Activated CD8-positive, alpha-beta memory T cell treated with anti-CD3 and anti-CD28 coated beads, Interleukin-2, amount 50 U/mL, for 24 hours (primary cell): ENCODE measurements at regions not wholly inside any gene's neighbourhood (a gene's known extent, or its start where the extent isn't known, plus 50 kb on each side); places are given as distances from the start of the nearest gene placed in this dataset.

ENCODE experiments used
- DNase-seq: peaks from one replicate; pipeline ENCODE4 v3.0.0-alpha.2; 2020; ENCODE audit errors: extremely low read depth

DNA sequence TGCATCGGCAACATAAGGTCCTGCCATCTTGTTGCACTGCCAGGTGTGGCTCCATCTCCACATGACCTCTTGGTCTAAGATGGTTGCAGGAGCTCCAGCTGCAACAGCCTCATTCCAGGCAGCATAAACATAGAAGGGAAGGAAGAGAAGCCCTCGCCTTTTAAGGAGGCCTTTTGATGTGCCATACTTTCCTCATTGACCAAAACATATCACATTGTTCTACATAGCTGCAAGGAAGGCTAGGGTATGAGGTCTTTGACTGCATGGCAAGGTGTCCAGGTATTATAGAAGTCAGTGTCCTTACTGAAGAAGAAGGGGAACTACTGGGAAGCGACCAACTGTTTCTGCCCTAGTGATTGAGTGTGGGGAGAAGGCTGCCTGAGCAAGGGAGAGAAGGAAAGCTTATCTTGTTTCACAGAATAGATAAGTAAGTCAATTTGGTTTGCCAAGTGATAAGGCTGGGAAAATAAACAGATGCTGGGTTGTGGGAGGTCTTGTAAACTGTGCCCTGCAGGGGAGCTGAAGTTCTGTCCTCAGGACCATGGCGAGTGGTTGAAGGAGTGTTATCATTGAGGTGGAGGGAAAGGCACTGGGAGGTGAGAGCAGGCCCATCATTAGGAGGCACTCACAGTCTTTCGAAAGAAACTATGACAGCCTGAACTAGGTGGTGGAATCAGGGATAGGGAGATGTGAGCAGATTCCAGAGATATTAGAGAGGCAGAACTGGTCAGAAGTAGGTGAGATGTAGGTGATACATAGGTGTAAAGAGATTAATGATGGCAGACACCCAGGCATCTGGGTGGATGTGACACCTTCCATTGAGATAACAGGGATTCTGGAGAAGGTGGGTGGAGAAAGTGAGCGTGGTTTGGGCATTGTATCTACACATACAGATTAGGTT is 93.8 kb upstream of the IGF1R start:
- no peak for DNase-seq

DNA sequence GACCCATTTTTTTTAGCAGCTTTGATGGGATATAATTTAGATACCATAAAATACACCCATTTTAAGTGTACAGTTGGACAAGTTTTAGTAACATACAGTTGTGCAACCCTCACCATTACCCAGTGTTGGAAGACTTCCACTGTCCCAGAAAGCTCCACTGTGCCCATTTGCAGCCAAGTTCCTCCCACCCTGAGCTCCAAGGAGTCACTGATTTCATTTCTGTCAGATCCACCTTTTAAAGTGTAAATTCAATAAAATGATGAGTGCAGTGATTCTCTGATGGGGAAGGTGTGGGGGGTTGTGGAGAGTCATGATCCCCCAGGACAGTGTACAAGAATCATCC is 93.2 kb upstream of the IGF1R start:
- DNase-seq, result no peak

DNA sequence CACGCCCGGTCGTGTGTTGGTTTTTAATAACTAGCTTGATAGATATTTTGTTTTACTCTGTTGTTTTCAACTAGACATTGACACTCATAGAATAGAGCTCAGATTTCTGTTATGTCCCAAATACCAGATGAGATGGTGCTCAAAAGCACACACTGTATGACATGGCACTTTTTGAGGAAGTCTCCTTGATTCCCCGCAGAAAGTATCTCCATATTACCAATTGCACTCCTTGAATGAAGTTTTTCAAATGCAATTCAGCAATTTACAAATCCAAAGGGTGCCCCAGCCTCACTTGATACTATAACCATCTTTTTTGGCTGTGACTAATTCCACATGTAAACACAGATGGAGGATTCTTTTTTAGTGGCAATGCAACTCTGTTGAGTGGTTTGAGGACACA is 92.0 kb upstream of the IGF1R start:
- DNase-seq, result no peak

GRCh38 chr15:98560338-98560737 is 88.0 kb upstream of the IGF1R start:
- DNase-seq, result no peak

DNA sequence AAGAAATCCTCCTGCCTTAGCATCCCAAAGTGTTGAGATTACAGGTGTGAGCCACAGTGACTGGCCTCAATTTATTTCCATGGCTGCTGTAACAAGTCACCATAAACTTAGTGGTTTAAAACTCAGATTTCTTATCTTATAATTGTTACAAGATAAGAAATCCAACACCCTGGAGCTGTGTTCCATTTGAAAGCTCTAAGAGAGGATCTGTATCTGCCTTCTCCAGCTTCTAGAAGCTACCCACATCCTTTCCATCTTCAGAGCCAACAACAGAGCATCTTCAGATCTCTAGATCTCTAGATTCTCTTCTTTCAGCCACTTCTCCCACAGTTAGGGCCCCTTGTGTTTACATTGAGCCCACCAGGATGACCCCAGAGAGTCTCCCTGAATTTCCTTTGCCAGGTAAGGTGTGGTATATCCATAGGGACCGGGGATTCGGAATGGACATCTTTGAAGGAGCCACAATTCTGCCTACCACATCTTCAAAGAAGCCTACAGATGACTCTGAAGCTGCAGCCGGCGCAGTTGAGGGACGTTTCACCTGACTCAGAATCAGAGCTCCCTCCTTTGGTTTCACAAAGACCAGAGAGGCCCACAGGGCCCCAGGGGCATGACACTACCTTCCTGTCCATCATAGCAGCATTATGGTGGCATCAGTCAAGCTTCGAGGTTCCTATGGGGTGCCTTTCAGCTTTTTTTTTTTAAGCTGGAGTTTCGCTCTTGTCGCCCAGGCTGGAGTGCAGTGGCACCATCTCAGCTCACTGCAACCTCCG is 87.0 kb upstream of the IGF1R start:
- DNase-seq, result no peak

DNA sequence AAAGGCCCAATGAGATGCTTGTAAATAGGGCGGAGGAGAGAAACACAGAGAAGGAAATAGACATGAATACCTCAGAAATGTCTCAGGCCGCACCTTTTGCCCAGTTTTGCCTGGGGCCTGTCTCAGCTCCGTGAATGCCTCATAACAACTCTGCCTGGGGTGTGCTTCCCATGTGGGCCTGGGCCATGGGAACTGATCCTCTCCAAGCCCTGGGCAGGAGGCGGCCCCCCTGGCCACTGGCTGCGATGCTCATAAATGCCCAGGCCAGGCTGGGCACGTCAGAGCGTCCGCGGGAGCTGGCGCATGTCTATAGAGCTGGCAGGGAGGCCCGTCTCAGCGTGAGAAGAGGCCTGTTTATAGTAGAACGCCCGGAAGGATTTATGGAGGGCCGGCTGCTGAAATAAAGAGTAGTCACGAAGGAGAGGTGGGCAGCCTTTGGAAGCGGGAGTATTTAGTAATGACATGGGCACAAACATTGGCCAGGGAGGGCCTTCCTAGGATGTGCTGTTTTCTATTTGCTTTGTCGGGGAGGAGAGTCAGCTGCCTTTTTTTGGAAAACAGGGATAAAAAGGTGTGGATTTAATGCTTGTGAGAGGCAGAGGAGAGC is 85.9 kb upstream of the IGF1R start:
- DNase-seq, result no peak

DNA sequence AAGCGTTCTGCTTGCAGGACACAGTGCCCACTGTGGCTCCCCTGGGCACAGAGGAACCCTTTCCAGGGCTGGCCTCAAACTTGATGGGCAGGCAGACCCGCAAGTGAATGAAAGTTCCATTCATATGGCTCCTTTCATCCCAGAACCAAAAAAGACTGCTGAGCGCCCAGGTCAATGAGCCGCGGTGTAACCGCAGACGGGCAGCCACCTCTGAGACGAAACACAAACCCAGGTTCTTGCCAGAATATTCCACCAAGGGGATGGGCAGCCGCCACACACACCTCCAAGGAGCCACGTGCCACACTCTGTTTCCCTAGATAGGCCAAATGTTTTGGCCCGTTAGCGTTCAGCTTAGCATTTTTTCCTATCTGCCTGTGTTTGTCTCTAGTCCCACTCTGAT is 82.8 kb upstream of the IGF1R start:
- no peak for DNase-seq

DNA sequence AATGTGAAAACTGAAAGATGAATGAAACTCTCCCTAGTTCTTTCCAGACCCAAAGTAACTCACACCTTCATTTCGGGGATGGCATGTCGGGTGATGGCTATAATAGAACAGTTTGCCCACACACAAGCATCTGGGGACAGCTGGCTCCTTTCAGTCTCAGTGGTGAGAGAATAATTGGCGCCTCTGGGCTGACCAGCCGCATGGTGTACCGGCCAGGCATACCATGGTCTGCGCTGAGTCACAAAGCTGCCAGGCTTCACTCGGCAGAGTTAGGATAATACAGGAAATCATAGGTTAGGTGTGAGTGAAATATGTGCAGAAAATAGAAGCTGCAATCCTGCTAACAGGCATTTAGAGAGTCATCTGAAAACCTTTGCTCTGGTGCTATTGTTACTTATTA is 80.4 kb upstream of the IGF1R start:
- DNase-seq, result no peak

DNA sequence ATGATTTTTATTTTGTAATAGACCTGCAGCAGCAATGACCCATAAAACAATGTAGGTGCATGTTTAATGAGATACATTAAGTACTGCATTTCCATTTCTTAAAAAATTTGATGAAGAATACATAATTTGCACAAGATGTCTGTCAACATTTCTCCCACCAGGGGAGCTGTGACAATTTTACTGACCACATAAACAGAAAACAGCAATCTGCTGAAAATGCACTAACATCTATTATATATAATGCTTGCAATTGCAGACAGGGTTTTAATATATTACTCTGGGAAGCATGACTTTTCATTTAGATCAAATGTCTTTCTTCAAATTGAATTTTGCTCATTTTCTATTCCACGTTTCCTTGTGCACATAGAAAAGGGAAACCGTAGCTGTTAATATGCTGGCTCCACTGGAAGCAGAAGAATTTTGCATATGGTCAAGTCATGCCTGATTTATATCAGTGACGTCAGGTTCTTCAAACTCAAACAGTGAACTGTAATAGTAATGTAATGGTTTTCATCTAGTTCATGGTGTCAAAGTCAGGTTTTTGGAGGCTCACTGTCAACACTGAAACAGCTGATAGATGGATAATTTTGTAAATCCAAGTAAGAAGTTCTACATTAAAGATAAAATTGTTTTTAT is 79.8 kb upstream of the IGF1R start:
- no peak for DNase-seq

DNA sequence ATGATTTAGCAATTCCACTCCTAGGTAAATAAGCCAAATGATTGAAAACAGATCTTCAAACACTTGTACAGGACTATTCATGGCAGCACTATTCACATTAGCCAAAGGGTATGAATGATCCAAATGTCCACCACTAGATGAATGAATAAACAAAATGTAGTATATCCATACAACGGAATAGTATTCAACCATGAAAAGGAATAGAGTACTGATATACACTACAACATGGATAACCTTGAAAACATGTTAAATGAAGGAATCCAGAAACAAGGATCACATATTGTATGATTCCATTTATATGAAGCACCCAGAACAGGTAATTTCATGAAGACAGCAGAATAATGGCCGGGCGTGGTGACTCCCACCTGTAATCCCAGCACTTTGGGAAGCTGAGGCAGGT is 78.2 kb upstream of the IGF1R start:
- no peak for DNase-seq

GRCh38 chr15:98580572-98580971 is 67.8 kb upstream of the IGF1R start:
- DNase-seq, result no peak

DNA sequence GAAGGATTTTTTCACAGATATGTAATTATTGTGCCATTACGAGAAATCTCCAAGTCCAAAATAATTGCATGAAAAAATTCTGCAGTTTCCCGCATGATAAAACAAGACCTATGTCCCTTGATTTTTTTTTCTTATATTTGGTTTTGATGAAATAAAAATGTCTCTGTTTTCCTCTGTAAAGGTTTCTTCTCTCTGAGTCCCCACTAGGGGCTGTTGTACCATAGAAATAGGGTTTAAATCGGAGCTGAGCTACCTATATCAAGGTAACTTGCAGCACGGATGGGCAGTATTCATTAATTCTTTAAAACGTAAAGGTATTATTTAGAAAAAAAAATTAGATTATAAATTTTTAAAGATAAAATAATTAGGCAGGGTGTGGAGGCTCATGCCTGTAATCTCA is 66.6 kb upstream of the IGF1R start:
- no peak for DNase-seq

GRCh38 chr15:98582900-98583554 is 65.3 kb upstream of the IGF1R start:
- no peak for DNase-seq

GRCh38 chr15:98583771-98584430 is 64.4 kb upstream of the IGF1R start:
- no peak for DNase-seq

DNA sequence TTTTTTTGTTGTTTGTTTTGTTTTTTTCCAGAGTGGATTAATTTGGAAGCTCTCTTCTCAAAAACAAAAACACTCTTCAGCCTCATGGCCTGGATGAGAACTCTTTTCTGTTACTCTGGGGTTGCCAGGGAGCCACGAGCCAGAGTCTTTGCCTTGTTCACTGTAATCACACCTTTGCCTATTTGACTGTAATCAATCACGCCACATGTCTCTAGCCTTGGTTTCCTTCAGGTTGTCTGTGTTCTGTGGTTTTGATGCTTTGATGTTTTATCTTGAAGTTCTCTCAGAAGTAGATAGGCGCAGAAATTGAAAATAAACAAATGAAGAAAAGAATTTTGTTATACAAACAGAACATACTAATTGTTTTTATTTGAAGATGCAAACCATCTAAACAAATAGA is 62.3 kb upstream of the IGF1R start:
- DNase-seq, result no peak

- DNase-seq, result no peak
These were observed 56.2 kb upstream of the IGF1R start for GRCh38 chr15:98592136-98592535.

- no peak for DNase-seq
These were observed 52.2 kb upstream of the IGF1R start for GRCh38 chr15:98596131-98596530.

DNA sequence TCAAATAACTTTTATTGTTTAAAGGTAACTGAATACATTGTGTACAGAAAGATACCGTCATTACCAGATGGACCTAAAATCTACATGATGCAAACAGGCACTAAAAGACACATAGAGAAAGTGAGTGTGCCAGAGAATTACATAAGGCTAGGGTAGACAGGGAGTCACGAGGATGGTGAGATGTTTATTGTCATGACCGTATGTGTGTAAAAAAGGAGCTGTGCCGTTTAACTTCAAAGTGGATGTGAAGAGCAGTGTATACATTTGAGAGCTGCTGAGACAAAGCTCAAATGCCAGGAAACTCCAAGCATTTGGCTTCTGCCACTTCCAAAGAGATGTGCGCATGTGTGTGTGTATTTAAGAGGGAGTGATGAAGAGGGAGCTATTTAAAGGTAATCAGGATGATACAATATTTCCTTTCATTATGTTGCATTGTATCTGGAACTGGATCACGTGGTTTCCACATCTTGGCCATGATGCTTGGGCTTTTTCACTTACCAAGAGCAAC is 51.4 kb upstream of the IGF1R start:
- no peak for DNase-seq

- no peak for DNase-seq
These were observed 50.7 kb upstream of the IGF1R start for GRCh38 chr15:98597666-98598065.
